Left ventricle myocardium inferior (tissue), 1 donor: ENCODE measurements at regions not wholly inside any gene's neighbourhood (a gene's known extent, or its start where the extent isn't known, plus 50 kb on each side); places are given as distances from the start of the nearest gene placed in this dataset.

Experiments
- DNase-seq: peaks from one replicate; pipeline ENCODE4 v3.0.0-alpha.2; 2020
- H3K27ac ChIP-seq: fragments of 200-600 bp; replicated peaks from 2 replicates; pipeline ENCODE4 v1.8.0; 2021
- H3K27me3 ChIP-seq: fragments of 200-600 bp; 2 replicates; pipeline ENCODE4 v1.8.0; 2021; ENCODE audit warnings: low read depth
- H3K36me3 ChIP-seq: fragments of 200-600 bp; 2 replicates; pipeline ENCODE4 v1.8.0; 2021
- H3K4me1 ChIP-seq: fragments of 200-600 bp; 2 replicates; pipeline ENCODE4 v1.8.0; 2021
- H3K4me3 ChIP-seq: fragments of 200-600 bp; 2 replicates; pipeline ENCODE4 v1.8.0; 2021; ENCODE audit warnings: mild to moderate bottlenecking, moderate library complexity
- H3K9me3 ChIP-seq: fragments of 200-600 bp; replicated peaks from 2 replicates; pipeline ENCODE4 v1.8.0; 2021
- CTCF ChIP-seq: fragments of 200-600 bp; IDR thresholded peaks from 2 replicates; pipeline ENCODE4 v1.8.0; 2021; ENCODE audit warnings: antibody characterized with exemption, mild to moderate bottlenecking, borderline replicate concordance
- intact Hi-C: fragments of 100-400 bp; cut with micrococcal nuclease; formaldehyde crosslinking; loops from one replicate; pipeline ENCODE4 v1.11.0; 2022
- donor health status: DM: no; HTN: yes; CAD: no; lungs with severe emphysema.

- Histone ChIP-seq H3K4me1 (no peaks in the 10 kb centered on the region), H3K27ac (no peak overlapping the region), H3K27me3 (peaks cover 71% of the 10 kb centered on the region), H3K36me3 (no peaks in the 10 kb centered on the region), H3K4me3 (no peak overlapping the region), H3K9me3 (no peaks in the 10 kb centered on the region)
- TF ChIP-seq CTCF, result no peak
- DNase-seq, result no peak
- intact Hi-C loops, result no loop called here
Observed at GRCh38 chr10:123518765-123519164, 147.4 kb upstream of the GPR26 start.

- Histone ChIP-seq H3K4me1 (no peaks in the 10 kb centered on the region), H3K9me3 (no peaks in the 10 kb centered on the region), H3K36me3 (no peaks in the 10 kb centered on the region), H3K4me3 (no peak overlapping the region), H3K27me3 (peaks cover 66% of the 10 kb centered on the region), H3K27ac (no peak overlapping the region)
- intact Hi-C loops, result no loop called here
- DNase-seq, result no peak
- no peak for TF ChIP-seq CTCF
Observed at GRCh38 chr10:123519861-123520260, 146.3 kb upstream of the GPR26 start.

DNA sequence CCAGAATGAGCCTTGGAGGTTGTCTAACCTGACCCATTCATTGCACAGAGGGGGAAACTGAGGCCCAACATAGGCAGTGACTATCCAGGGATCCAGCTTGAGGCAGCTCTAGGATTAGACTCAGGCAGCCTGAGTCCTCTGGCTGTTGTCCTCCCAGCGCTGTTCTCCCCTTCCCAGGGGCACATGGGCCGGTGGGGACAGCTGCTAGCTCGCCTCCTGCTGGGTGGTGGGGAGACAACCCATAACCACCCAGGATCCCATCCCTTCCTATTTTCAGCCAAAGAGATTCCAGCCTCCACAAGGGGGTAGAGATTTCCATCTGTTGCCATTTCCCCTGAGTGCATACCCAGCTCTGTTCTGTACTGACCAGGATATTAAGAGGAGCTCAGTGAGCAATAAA is 145.1 kb upstream of the GPR26 start:
- no peak for TF ChIP-seq CTCF
- Histone ChIP-seq H3K4me1 (no peaks in the 10 kb centered on the region), H3K4me3 (no peak overlapping the region), H3K36me3 (no peaks in the 10 kb centered on the region), H3K9me3 (no peaks in the 10 kb centered on the region), H3K27me3 (peaks cover 62% of the 10 kb centered on the region), H3K27ac (no peak overlapping the region)
- DNase-seq, result no peak
- intact Hi-C loops, result no loop called here

GRCh38 chr10:123521556-123521955 is 144.6 kb upstream of the GPR26 start:
- DNase-seq, result no peak
- no peaks in the 10 kb centered on the region for H3K4me1 ChIP-seq
- no peak for TF ChIP-seq CTCF
- no peak overlapping the region for H3K4me3 ChIP-seq
- H3K36me3 ChIP-seq, result no peaks in the 10 kb centered on the region
- intact Hi-C loops, result no loop called here
- no peaks in the 10 kb centered on the region for H3K9me3 ChIP-seq
- H3K27me3 ChIP-seq, result peaks cover 57% of the 10 kb centered on the region
- no peak overlapping the region for H3K27ac ChIP-seq

- H3K4me1 ChIP-seq, result no peaks in the 10 kb centered on the region
- H3K9me3 ChIP-seq, result no peaks in the 10 kb centered on the region
- intact Hi-C loops, result no loop called here
- no peak for TF ChIP-seq CTCF
- no peaks in the 10 kb centered on the region for H3K36me3 ChIP-seq
- no peak for DNase-seq
- no peak overlapping the region for H3K27ac ChIP-seq
- H3K27me3 ChIP-seq, result peaks cover 49% of the 10 kb centered on the region
- H3K4me3 ChIP-seq, result no peak overlapping the region
Observed at GRCh38 chr10:123522702-123523312, 143.3 kb upstream of the GPR26 start.
